ENCODE measurements at regions not wholly inside any gene's neighbourhood (a gene's known extent, or its start where the extent isn't known, plus 50 kb on each side); places are given as distances from the start of the nearest gene placed in this dataset.

- peaks cover 7% of the 10 kb centered on the region for H3K9me3 Mint-ChIP-seq
- no peak for TF ChIP-seq CTCF (conservative IDR thresholded peaks at IDR 0.05)
- DNase-seq (ENCODE audit: extremely low spot score, unreplicated experiment): no peak
- no peaks in the 10 kb centered on the region for H3K4me1 Mint-ChIP-seq (ENCODE audit: unreplicated experiment)
- peaks cover 4% of the 10 kb centered on the region for H3K36me3 Mint-ChIP-seq
- H3K27ac Mint-ChIP-seq: no peak overlapping the region
- no peak overlapping the region for H3K4me3 Mint-ChIP-seq
- H3K27me3 Mint-ChIP-seq: no peaks in the 10 kb centered on the region
Measured at GRCh38 chr2:8430628-8431027, 251.2 kb upstream of the ID2 start.

- Mint-ChIP-seq H3K9me3 (peaks cover 6% of the 10 kb centered on the region), H3K4me3 (no peak overlapping the region), H3K4me1 (ENCODE audit: unreplicated experiment) (peaks cover 3% of the 10 kb centered on the region), H3K27me3 (no peaks in the 10 kb centered on the region), H3K27ac (no peak overlapping the region), H3K36me3 (peaks cover 4% of the 10 kb centered on the region)
- TF ChIP-seq CTCF (conservative IDR thresholded peaks at IDR 0.05): no peak
- DNase-seq (ENCODE audit: extremely low spot score, unreplicated experiment): no peak
Measured at GRCh38 chr2:8431446-8432125, 250.3 kb upstream of the ID2 start.

GRCh38 chr2:8432706-8433336 lies 249.0 kb upstream of the ID2 start:
- Mint-ChIP-seq H3K36me3 (peaks cover 4% of the 10 kb centered on the region), H3K9me3 (peaks cover 4% of the 10 kb centered on the region), H3K4me3 (no peak overlapping the region), H3K4me1 (ENCODE audit: unreplicated experiment) (peaks cover 3% of the 10 kb centered on the region), H3K27me3 (no peaks in the 10 kb centered on the region), H3K27ac (no peak overlapping the region)
- TF ChIP-seq CTCF (conservative IDR thresholded peaks at IDR 0.05): no peak
- no peak for DNase-seq (ENCODE audit: extremely low spot score, unreplicated experiment)

- no peaks in the 10 kb centered on the region for H3K27me3 Mint-ChIP-seq
- no peak overlapping the region for H3K4me3 Mint-ChIP-seq
- no peak for TF ChIP-seq CTCF (conservative IDR thresholded peaks at IDR 0.05)
- DNase-seq (ENCODE audit: extremely low spot score, unreplicated experiment): no peak
- H3K9me3 Mint-ChIP-seq: peaks cover 4% of the 10 kb centered on the region
- H3K4me1 Mint-ChIP-seq (ENCODE audit: unreplicated experiment): peaks cover 3% of the 10 kb centered on the region
- no peak overlapping the region for H3K27ac Mint-ChIP-seq
- peaks cover 4% of the 10 kb centered on the region for H3K36me3 Mint-ChIP-seq
Measured at GRCh38 chr2:8433390-8433789, 248.5 kb upstream of the ID2 start.

GRCh38 chr2:8435608-8436007 lies 246.2 kb upstream of the ID2 start:
- DNase-seq (ENCODE audit: extremely low spot score, unreplicated experiment): no peak
- Mint-ChIP-seq H3K9me3 (no peaks in the 10 kb centered on the region), H3K27ac (no peak overlapping the region), H3K4me1 (ENCODE audit: unreplicated experiment) (peaks cover 3% of the 10 kb centered on the region), H3K4me3 (no peak overlapping the region), H3K27me3 (no peaks in the 10 kb centered on the region), H3K36me3 (no peaks in the 10 kb centered on the region)
- no peak for TF ChIP-seq CTCF (conservative IDR thresholded peaks at IDR 0.05)

All from type B pancreatic cell (in vitro differentiated cells).